SK-N-SH treated with all-trans-retinoic acid at 6 μM for 48 hours (cell line): ENCODE measurements at regions not wholly inside any gene's neighbourhood (a gene's known extent, or its start where the extent isn't known, plus 50 kb on each side); places are given as distances from the start of the nearest gene placed in this dataset.

Experiments used
- ARNTL ChIP-seq: fragments of 450-650 bp; formaldehyde crosslinking; IDR thresholded peaks from 2 replicates; pipeline ENCODE4 v1.5.0; 2020; ENCODE audit warnings: low read depth, mild to moderate bottlenecking, moderate library complexity, borderline replicate concordance
- GLIS3 ChIP-seq: fragments of 250-450 bp; sonication (Bioruptor Pico); IDR thresholded peaks from 2 replicates; pipeline ENCODE4 v1.5.0; 2020; ENCODE audit warnings: mild to moderate bottlenecking, moderate library complexity
- POU6F1 ChIP-seq: fragments of 250-450 bp; sonication (Bioruptor Pico); IDR thresholded peaks from 2 replicates; pipeline ENCODE4 v1.8.0; 2021; ENCODE audit warnings: low read depth, mild to moderate bottlenecking, moderate library complexity, borderline replicate concordance
- SNAI2 ChIP-seq: fragments of 250-450 bp; sonication (Bioruptor Pico); IDR thresholded peaks from 2 replicates; pipeline ENCODE4 v1.5.0; 2020; ENCODE audit warnings: mild to moderate bottlenecking, moderate library complexity
- TOX ChIP-seq: fragments of 250-450 bp; sonication (Bioruptor Pico); IDR thresholded peaks from 2 replicates; pipeline ENCODE4 v1.8.0; 2021; ENCODE audit warnings: mild to moderate bottlenecking, moderate library complexity, borderline replicate concordance
- ZFP3 ChIP-seq: fragments of 250-450 bp; sonication (Bioruptor Pico); IDR thresholded peaks from 2 replicates; pipeline ENCODE4 v1.5.0; 2020; ENCODE audit warnings: mild to moderate bottlenecking, moderate library complexity
- TF ChIP-seq, protein P1 (sequence below): fragments of 250-450 bp; sonication (Bioruptor Pico); IDR thresholded peaks from 2 replicates; pipeline ENCODE4 v1.8.0; 2020; ENCODE audit warnings: mild to moderate bottlenecking, moderate library complexity, borderline replicate concordance
- TF ChIP-seq, protein P2 (sequence below): fragments of 250-450 bp; sonication (Bioruptor Pico); IDR thresholded peaks from 2 replicates; pipeline ENCODE4 v1.5.0; 2020; ENCODE audit warnings: mild to moderate bottlenecking, moderate library complexity

DNA sequence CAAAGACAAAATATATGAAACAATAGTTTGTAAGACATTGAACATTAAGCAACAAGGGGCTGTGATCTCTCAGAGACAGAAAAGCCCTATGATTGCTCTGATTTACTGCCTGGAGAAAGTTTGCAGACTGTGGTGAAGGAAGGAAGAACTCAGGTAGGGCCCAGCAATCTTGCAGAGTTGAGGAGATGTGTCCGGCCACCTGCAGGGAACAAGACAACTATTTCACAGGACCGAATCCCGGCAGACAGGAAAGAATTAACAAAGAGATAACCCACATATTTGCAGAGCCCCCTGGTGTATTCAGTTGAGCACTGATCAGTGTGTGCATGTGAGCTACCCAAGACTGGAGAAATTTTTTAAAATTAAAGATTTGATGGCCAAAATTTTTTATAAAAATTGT, 58.3 kb upstream of the FMN2 start:
- no peak for TF ChIP-seq ARNTL (CRISPR knock-in tag)
- TF ChIP-seq, protein P1, sequence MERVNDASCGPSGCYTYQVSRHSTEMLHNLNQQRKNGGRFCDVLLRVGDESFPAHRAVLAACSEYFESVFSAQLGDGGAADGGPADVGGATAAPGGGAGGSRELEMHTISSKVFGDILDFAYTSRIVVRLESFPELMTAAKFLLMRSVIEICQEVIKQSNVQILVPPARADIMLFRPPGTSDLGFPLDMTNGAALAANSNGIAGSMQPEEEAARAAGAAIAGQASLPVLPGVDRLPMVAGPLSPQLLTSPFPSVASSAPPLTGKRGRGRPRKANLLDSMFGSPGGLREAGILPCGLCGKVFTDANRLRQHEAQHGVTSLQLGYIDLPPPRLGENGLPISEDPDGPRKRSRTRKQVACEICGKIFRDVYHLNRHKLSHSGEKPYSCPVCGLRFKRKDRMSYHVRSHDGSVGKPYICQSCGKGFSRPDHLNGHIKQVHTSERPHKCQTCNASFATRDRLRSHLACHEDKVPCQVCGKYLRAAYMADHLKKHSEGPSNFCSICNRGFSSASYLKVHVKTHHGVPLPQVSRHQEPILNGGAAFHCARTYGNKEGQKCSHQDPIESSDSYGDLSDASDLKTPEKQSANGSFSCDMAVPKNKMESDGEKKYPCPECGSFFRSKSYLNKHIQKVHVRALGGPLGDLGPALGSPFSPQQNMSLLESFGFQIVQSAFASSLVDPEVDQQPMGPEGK (CRISPR knock-in tag) = no peak
- TF ChIP-seq, protein P2, sequence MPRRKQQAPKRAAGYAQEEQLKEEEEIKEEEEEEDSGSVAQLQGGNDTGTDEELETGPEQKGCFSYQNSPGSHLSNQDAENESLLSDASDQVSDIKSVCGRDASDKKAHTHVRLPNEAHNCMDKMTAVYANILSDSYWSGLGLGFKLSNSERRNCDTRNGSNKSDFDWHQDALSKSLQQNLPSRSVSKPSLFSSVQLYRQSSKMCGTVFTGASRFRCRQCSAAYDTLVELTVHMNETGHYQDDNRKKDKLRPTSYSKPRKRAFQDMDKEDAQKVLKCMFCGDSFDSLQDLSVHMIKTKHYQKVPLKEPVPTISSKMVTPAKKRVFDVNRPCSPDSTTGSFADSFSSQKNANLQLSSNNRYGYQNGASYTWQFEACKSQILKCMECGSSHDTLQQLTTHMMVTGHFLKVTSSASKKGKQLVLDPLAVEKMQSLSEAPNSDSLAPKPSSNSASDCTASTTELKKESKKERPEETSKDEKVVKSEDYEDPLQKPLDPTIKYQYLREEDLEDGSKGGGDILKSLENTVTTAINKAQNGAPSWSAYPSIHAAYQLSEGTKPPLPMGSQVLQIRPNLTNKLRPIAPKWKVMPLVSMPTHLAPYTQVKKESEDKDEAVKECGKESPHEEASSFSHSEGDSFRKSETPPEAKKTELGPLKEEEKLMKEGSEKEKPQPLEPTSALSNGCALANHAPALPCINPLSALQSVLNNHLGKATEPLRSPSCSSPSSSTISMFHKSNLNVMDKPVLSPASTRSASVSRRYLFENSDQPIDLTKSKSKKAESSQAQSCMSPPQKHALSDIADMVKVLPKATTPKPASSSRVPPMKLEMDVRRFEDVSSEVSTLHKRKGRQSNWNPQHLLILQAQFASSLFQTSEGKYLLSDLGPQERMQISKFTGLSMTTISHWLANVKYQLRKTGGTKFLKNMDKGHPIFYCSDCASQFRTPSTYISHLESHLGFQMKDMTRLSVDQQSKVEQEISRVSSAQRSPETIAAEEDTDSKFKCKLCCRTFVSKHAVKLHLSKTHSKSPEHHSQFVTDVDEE = no peak
- no peak for TF ChIP-seq ZFP3
- no peak for TF ChIP-seq GLIS3 (CRISPR knock-in tag)
- TF ChIP-seq TOX (CRISPR knock-in tag) = no peak
- no peak for TF ChIP-seq POU6F1
- TF ChIP-seq SNAI2 (CRISPR knock-in tag) = no peak
